Neural progenitor cell (in vitro differentiated cells): ENCODE measurements at regions not wholly inside any gene's neighbourhood (a gene's known extent, or its start where the extent isn't known, plus 50 kb on each side); places are given as distances from the start of the nearest gene placed in this dataset.
A peak's percentile ranks its signal among the peaks of the same experiment; 100 is the strongest.

Experiments
- DNase-seq: peaks from one replicate; pipeline ENCODE4 v3.0.0-alpha.2; 2016; ENCODE audit warnings: low spot score
- H2AFZ ChIP-seq: fragments of 200-600 bp; sonication (generic); replicated peaks from 2 replicates; pipeline ENCODE4 v1.6.1; 2016; ENCODE audit warnings: antibody characterized with exemption
- H3F3A ChIP-seq: fragments of 200-600 bp; sonication (generic); 2 replicates; pipeline ENCODE4 v1.6.1; 2016; ENCODE audit warnings: antibody characterized with exemption, low read depth
- H3K27ac ChIP-seq: fragments of 200-600 bp; sonication (generic); 2 replicates; pipeline ENCODE4 v1.5.1; 2016; ENCODE audit warnings: mild to moderate bottlenecking
- H3K27me3 ChIP-seq: fragments of 200-600 bp; sonication (generic); 2 replicates; pipeline ENCODE4 v1.6.1; 2016; ENCODE audit warnings: mild to moderate bottlenecking, moderate library complexity
- H3K36me3 ChIP-seq: fragments of 200-600 bp; sonication (generic); 2 replicates; pipeline ENCODE4 v1.5.1; 2016
- H3K4me1 ChIP-seq: fragments of 200-600 bp; sonication (generic); 2 replicates; pipeline ENCODE4 v1.6.1; 2016; ENCODE audit warnings: mixed run types
- H3K4me2 ChIP-seq: fragments of 200-600 bp; sonication (generic); 2 replicates; pipeline ENCODE4 v1.6.1; 2016
- H3K4me3 ChIP-seq: fragments of 200-600 bp; sonication (generic); 2 replicates; pipeline ENCODE4 v1.5.1; 2016
- H3K79me2 ChIP-seq: fragments of 200-600 bp; sonication (generic); 2 replicates; pipeline ENCODE4 v1.6.1; 2016; ENCODE audit warnings: low read depth
- H3K9ac ChIP-seq: fragments of 200-600 bp; sonication (generic); 2 replicates; pipeline ENCODE4 v1.6.1; 2016
- H3K9me3 ChIP-seq: fragments of 200-600 bp; sonication (generic); 2 replicates; pipeline ENCODE4 v1.5.1; 2016; ENCODE audit warnings: low read depth
- H4K20me1 ChIP-seq: fragments of 200-600 bp; sonication (generic); 2 replicates; pipeline ENCODE4 v1.6.1; 2016; ENCODE audit warnings: low read depth
- H3K27ac Mint-ChIP-seq: 3 replicates; pipeline ENCODE4 v1.8.0; 2021; ENCODE audit warnings: mixed read lengths
- H3K27me3 Mint-ChIP-seq: 2 replicates; pipeline ENCODE4 v1.8.0; 2022; ENCODE audit warnings: low read depth, mild to moderate bottlenecking, inconsistent platforms, moderate library complexity, mixed read lengths; ENCODE audit not compliant: insufficient read depth
- H3K36me3 Mint-ChIP-seq: 3 replicates; pipeline ENCODE4 v1.8.0; 2021; ENCODE audit warnings: mixed read lengths
- H3K4me1 Mint-ChIP-seq: 3 replicates; pipeline ENCODE4 v1.8.0; 2021; ENCODE audit warnings: mixed read lengths
- H3K4me3 Mint-ChIP-seq: 3 replicates; pipeline ENCODE4 v1.8.0; 2021; ENCODE audit warnings: mild to moderate bottlenecking, moderate library complexity, mixed read lengths
- H3K9me3 Mint-ChIP-seq: 3 replicates; pipeline ENCODE4 v1.8.0; 2020; ENCODE audit warnings: mixed read lengths
- CTCF ChIP-seq: fragments of 200-600 bp; sonication (generic); IDR thresholded peaks from 2 replicates; pipeline ENCODE4 v1.5.1; 2017; ENCODE audit warnings: antibody characterized with exemption, mild to moderate bottlenecking
- EZH2 ChIP-seq: fragments of 200-600 bp; sonication (generic); IDR thresholded peaks from 2 replicates; pipeline ENCODE4 v1.6.1; 2017; ENCODE audit warnings: antibody characterized with exemption, mild to moderate bottlenecking, moderate library complexity
- EZH2phosphoT487 ChIP-seq: fragments of 200-600 bp; sonication (generic); IDR thresholded peaks from 2 replicates; pipeline ENCODE4 v1.6.1; 2017; ENCODE audit warnings: antibody characterized with exemption

GRCh38 chr10:78895469-78895868, 173.3 kb upstream of the ZMIZ1 start:
- TF ChIP-seq CTCF, result no peak
- no peak for TF ChIP-seq EZH2
- TF ChIP-seq EZH2phosphoT487, result no peak
- no peaks in the 10 kb centered on the region for H3F3A ChIP-seq
- H3K79me2 ChIP-seq, result no peaks in the 10 kb centered on the region
- Mint-ChIP-seq H3K27ac (no peak overlapping the region), H3K9me3 (no peaks in the 10 kb centered on the region), H3K27me3 (peaks cover 19% of the 10 kb centered on the region), H3K4me1 (peaks cover 32% of the 10 kb centered on the region), H3K36me3 (no peaks in the 10 kb centered on the region), H3K4me3 (no peak overlapping the region)
- no peaks in the 10 kb centered on the region for H3K27me3 ChIP-seq
- DNase-seq, result peak; percentile 42
- no peak overlapping the region for H2AFZ ChIP-seq
- peaks cover 19% of the 10 kb centered on the region for H3K4me1 ChIP-seq
- H3K4me3 ChIP-seq, result no peak overlapping the region
- H3K36me3 ChIP-seq, result no peaks in the 10 kb centered on the region
- H4K20me1 ChIP-seq, result no peaks in the 10 kb centered on the region
- H3K27ac ChIP-seq, result no peak overlapping the region
- H3K4me2 ChIP-seq, result peak overlapping the region; percentile 60
- no peaks in the 10 kb centered on the region for H3K9me3 ChIP-seq
- H3K9ac ChIP-seq, result no peak overlapping the region

- no peak for DNase-seq
- no peaks in the 10 kb centered on the region for H3K36me3 Mint-ChIP-seq
- H3F3A ChIP-seq, result no peaks in the 10 kb centered on the region
- no peaks in the 10 kb centered on the region for H3K9me3 Mint-ChIP-seq
- TF ChIP-seq EZH2phosphoT487 (no peak), EZH2 (no peak), CTCF (no peak)
- H3K36me3 ChIP-seq, result no peaks in the 10 kb centered on the region
- H2AFZ ChIP-seq, result no peak overlapping the region
- peaks cover 19% of the 10 kb centered on the region for H3K27me3 Mint-ChIP-seq
- H3K27ac Mint-ChIP-seq, result no peak overlapping the region
- no peaks in the 10 kb centered on the region for H3K27me3 ChIP-seq
- H3K4me3 ChIP-seq, result no peak overlapping the region
- H3K9ac ChIP-seq, result no peak overlapping the region
- H3K4me1 Mint-ChIP-seq, result peaks cover 32% of the 10 kb centered on the region
- no peak overlapping the region for H3K4me3 Mint-ChIP-seq
- peaks cover 19% of the 10 kb centered on the region for H3K4me1 ChIP-seq
- no peak overlapping the region for H3K27ac ChIP-seq
- H4K20me1 ChIP-seq, result no peaks in the 10 kb centered on the region
- H3K4me2 ChIP-seq, result no peak overlapping the region
- no peaks in the 10 kb centered on the region for H3K79me2 ChIP-seq
- H3K9me3 ChIP-seq, result no peaks in the 10 kb centered on the region
These were observed 172.4 kb upstream of the ZMIZ1 start for GRCh38 chr10:78896159-78896928.

GRCh38 chr10:78898341-78899097, 170.2 kb upstream of the ZMIZ1 start:
- H3K4me1 ChIP-seq, result peaks cover 19% of the 10 kb centered on the region
- no peaks in the 10 kb centered on the region for H4K20me1 ChIP-seq
- TF ChIP-seq CTCF (no peak), EZH2 (no peak), EZH2phosphoT487 (no peak)
- peaks cover 18% of the 10 kb centered on the region for H3K27me3 Mint-ChIP-seq
- H3K79me2 ChIP-seq, result no peaks in the 10 kb centered on the region
- H3K9me3 Mint-ChIP-seq, result no peaks in the 10 kb centered on the region
- H3K27ac ChIP-seq, result no peak overlapping the region
- DNase-seq, result no peak
- no peaks in the 10 kb centered on the region for H3F3A ChIP-seq
- H3K4me2 ChIP-seq, result no peak overlapping the region
- H3K4me3 ChIP-seq, result no peak overlapping the region
- no peaks in the 10 kb centered on the region for H3K27me3 ChIP-seq
- no peaks in the 10 kb centered on the region for H3K9me3 ChIP-seq
- H3K27ac Mint-ChIP-seq, result no peak overlapping the region
- H3K36me3 Mint-ChIP-seq, result no peaks in the 10 kb centered on the region
- no peak overlapping the region for H3K9ac ChIP-seq
- no peaks in the 10 kb centered on the region for H3K36me3 ChIP-seq
- H2AFZ ChIP-seq, result no peak overlapping the region
- peaks cover 24% of the 10 kb centered on the region for H3K4me1 Mint-ChIP-seq
- no peak overlapping the region for H3K4me3 Mint-ChIP-seq
